HG03060 (cell line): ENCODE measurements at regions not wholly inside any gene's neighbourhood (a gene's known extent, or its start where the extent isn't known, plus 50 kb on each side); places are given as distances from the start of the nearest gene placed in this dataset.
"Not testable (repeated sequence)": the region's sequence is repeated elsewhere in the genome, so short reads cannot be mapped to it uniquely, and the experiment has no call there.

ENCODE experiments used
- ATAC-seq: cut with Tn5 transposase; IDR thresholded peaks from one replicate; pipeline ENCODE4 v1.9.1; 2021; ENCODE audit warnings: low read depth, moderate number of reproducible peaks; ENCODE audit not compliant: unreplicated experiment

DNA sequence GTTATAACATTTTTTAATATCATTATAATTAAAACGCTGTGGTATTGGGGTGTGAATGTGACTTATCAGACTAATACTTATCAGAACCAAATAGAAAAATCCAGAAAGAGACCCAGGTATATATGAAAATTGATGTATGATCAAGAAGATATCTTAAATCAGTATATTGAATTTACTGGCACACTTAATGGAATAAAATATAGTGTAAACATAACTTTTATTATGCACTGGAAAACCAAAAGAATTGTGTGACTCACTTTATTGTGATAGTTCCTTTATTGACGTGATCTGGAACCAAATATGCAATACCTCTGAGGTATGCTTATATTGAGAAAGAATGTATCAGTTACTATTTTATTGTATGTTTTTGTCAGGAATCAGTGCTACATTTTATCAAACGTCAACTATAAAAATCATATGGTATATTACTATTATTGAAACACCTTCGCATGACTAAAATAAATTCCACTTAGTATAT lies 250.7 kb upstream of the SPOPL start:
- not testable (repeated sequence) for ATAC-seq

DNA sequence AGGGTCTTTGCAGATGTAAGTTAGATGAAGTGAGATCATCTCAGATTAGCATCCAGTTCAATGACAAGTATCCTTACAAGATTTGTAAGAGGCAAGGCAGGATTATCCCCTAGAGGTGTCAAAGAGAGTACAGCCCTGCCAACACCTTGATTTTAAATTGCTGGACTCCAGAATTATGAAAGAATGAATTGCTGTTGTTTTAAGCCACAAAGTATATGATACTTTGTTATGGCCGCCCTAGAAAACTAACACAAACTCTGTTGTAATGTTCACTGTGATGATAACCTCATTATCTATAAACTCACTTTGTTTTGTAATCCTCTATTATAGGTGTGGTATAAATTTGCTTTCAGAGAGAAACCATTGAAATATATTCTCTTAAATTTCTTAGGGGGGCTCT lies 249.0 kb upstream of the SPOPL start:
- ATAC-seq = no peak

DNA sequence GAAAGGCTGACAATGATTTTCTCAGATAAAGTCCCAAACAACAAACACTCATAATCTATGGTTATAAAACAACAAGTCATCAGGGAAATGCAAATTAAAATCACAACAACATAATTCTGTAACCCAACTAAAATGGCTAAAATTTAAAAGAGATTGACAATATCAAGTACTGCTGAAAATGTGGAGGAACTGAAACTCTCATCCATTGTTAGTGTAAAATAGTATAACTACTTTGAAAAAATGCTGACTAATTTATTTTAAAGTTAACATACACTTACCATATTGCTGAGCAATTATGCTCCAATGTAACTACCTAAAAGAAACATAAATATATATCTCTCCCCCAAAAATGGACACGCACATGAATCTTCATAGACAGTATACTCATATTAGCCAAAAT lies 245.9 kb upstream of the SPOPL start:
- ATAC-seq = no peak

DNA sequence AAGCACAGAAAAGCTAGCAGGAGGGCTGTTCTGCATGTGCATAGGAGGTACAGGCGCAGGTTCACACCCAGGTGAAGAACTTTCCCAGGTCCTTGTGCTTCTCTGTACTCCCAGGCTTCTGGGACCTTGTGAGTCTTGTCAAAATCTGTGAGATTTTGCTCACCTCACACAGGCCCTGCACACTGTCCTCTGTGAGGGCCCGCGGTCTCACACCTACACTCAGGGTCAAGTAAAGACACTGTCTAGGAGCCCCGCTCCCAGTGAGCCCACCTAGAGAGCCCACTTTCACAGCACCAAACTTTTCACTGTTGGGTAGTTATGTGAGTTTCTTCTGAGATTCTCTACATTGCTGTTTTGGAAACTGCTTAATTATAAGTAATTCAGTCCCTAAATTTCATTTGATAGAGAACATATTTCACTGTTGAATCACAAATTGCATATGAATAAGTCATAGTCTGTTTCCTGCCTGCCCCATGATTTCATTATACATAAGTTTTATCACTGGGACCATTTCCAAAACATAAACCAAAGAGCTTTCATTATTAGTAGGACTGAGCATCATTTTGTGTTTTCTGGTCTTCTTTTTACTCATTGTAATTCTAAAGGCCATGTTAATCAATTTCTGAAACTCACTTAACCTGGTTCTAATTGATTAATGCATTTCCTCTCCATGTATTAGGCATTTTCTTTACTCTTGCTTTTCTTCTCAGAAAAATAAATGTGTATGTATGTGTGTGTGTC lies 234.2 kb upstream of the SPOPL start:
- ATAC-seq = peak; percentile 81

DNA sequence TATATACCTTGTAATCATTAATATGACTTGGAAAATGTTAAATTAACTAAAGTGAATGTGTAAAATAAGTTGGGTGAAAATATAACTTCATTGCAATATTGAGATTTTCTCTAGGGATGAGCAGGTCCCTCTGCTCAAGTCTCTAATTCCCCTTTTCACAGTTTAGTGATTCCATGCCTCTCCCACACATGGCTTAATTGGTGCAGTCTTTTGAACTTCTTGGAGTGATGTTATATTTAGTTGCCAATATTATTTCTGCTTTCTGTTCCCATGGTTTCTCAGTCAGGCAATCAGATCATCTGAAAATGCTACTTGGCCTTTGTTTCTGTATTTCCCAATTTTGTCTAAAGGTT lies 233.7 kb upstream of the SPOPL start:
- peak; percentile 9 for ATAC-seq

DNA sequence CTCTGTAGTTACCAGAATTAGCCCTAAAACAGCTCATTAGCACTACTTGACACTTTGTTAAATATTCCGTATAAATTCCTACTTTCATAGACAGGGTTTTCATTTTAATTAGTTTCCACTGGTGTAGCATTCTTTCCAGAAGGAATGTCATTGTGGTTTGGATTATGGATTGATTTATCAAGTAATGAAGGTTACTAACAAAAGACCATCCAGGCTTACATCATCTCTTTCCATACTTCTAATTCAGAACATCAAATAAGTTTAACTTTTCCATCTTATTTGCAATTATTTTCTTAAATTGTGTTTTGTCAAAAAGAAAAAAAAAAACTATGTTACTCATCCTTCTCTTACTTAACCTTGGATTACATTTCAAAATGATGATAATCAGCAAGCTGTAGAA lies 231.8 kb upstream of the SPOPL start:
- no peak for ATAC-seq

DNA sequence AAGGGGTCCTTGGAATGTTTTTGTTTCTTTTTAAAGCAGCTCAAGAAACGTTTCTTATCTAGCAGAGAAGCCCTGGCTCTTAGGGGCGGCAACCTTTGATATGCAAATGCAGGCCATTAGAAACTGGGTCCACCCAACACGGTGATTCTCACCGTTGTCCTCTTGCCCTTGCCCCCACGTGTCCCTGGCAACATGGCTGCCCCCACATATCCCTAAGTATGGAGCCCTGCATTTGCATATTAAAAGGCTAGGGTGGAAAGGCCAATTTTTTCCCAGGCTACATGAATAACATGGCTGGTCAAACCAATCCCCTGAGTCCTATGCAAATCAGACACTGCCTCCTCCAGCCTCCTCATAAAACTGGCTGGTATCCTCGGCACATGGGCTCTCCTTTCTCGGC lies 230.1 kb upstream of the SPOPL start:
- ATAC-seq = no peak

DNA sequence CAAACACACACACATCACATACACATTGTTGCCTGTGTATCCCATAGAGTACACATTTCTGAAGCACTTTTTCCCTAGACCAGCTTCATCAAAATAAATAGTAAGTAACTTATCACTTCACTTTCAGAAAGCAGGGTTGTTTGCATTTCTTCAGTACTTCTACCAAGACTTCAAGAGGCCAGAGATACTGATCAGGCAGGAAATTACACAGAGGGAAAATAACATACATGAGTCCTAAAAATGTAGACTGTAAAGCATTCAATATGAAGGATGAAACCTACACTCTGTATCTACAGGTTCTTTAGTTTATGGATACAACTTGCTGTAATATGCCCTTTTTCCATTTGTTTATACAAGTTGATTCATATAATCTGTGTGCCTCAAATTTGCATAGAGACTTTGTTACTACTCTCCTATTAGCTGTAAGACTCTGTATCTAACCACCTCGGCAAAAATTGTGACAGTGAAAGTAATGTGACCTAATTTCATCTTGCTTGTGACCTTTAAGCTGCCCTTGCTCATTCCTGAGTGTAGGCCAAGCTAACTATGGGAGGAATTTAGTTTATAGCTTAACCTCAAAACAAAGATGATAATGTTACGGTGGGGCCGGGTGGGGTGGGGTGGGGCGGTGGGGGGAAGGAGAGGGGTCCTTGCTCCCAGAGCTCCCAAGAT lies 228.9 kb upstream of the SPOPL start:
- ATAC-seq = no peak

DNA sequence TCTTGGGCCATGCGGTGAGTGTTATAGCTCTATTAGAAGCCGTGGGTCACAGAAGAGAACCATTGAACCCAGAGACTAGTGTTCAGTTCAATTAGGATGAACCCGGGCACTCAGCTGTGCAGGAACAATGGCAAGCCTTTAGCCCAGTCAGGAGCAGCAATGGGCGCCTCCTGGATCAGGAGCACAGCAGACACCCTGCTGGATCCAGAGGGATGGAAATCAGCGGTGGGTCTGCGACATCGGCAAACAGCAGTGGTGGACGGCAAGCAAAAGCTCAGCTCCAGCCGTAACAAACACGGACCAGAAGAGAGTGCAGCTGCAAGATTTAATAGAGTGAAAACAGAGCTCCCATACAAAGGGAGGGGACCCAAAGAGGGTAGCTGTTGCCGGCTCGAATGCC lies 228.3 kb upstream of the SPOPL start:
- ATAC-seq = not testable (repeated sequence)

DNA sequence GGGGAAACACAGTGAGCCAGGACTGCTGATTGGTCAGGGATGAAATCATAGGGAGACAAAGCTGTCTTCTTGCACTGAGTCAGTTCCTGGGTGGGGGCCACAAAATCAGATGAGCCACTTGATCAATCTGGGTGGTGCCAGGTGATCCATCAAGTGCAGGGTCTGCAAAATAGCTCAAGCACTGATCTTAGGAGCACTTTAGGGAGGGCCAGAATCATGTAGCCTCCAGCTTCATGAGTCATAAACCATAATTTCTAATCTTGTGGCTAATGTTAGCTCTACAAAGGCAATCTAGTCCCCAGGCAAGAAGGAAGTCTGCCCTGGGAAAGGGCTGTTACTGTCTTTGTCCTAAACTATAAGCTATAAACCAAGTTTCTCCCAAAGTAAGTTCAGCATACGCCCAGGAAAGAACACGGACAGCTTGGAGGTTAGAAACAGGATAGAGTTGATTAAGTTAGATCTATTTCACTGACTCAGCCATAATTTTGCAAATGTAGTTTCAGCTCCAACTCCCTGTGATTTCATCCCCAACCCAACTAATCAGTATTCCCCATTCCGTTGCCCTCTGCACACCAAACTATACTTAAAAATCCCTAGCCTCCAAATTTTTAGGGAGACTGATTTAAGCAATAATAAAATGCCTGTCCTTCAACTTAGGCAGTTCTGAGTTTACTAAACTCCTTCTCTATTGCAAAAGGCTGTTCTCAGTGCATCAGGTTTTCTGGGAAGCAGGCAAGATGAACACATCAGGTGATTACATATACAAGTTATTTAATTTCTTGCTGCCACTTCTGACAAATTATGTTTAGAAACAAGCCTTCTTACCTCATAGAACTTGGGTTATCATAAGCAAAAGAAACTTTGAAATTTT lies 226.9 kb upstream of the SPOPL start:
- no peak for ATAC-seq

DNA sequence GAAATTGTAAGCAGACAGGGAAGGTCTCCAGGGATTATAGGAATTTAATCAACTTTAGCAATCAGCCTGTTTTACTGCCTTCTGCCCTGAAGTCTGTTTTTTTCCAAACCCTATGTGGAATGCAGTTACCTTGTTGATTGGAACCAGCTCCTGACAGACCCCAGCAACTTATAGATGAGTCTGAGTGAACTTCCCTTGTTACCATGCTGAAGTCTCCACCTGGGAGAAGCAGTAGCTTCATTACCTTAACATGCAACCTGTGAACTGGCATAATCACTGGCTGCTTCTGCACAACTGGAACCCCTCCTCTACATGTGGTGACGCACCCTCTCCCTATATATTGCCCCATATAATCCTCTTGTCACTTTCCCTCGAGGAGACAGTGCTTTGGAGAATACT lies 226.3 kb upstream of the SPOPL start:
- ATAC-seq = no peak

DNA sequence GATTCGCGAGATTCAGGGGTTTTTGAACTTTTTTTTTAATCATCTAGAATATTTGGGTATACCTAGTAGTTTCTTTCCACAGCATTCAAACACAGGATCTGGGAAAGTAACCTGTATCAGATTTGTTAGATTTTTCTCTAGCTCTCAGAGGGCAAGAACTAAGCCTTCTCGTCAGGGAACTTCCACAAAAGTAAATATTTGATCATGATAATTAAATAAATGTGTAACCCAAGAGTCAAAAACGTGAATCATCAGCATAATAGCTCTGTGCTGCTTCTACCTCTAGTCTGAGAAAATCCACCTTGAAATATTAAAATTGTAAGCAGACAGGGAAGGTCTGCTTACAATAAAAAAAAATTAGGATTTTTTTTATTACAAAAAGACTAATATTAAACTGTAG lies 225.7 kb upstream of the SPOPL start:
- no peak for ATAC-seq

DNA sequence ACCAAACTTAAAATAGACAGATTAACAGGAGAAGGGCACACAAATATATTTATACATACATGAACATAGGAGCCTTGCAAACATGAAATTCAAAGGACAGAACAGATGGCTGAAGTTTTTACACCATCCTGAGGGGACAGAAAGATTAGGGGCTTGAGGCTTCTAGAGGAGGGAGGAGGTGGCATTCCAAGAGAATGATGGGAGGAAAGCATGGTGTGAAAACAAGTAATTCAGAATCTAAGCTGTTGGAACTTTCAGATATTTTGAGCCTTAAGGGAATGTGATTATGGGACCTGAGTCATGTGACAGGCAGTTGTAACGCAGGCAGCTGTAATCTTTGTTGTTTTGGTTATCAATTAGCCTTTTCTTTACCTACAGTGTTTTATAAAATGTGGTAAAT lies 225.2 kb upstream of the SPOPL start:
- ATAC-seq = no peak

DNA sequence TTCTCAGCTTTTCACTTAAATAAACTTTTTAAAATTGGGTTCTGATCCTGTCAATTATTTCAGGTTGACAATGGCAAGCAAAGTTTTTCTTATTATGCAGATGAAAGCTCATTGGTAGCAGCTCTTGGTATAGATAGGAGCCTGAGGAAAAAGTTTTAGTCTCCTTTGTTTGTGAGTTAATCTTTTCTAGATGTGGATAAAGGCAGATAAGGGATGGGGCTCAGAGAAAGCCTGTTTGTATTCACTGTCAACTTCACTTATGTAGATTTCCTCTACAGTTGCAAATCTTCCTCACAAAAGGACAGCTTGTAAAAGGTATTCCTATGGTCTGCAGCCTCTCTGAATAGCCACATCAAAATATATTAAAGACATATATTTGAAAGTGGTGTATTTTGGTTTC lies 224.5 kb upstream of the SPOPL start:
- ATAC-seq = no peak

DNA sequence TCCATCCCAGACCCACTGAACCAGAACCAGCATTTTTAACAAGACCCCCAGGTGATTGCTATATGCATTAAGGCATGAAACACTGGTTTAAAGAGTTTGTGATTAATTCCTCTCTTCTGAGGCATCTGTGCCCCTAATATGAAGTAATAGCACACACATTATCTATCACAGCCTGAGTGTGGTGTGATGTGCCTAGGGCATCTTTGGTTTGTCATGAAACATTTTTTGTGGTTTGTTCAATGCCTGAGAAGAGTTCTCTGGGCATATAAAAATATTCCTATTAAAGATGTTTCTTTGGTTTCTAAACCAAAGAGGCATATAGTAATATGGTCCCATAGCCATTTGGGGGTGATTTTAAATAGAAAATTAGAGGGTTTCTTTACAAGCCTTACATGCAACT lies 221.7 kb upstream of the SPOPL start:
- ATAC-seq = no peak

DNA sequence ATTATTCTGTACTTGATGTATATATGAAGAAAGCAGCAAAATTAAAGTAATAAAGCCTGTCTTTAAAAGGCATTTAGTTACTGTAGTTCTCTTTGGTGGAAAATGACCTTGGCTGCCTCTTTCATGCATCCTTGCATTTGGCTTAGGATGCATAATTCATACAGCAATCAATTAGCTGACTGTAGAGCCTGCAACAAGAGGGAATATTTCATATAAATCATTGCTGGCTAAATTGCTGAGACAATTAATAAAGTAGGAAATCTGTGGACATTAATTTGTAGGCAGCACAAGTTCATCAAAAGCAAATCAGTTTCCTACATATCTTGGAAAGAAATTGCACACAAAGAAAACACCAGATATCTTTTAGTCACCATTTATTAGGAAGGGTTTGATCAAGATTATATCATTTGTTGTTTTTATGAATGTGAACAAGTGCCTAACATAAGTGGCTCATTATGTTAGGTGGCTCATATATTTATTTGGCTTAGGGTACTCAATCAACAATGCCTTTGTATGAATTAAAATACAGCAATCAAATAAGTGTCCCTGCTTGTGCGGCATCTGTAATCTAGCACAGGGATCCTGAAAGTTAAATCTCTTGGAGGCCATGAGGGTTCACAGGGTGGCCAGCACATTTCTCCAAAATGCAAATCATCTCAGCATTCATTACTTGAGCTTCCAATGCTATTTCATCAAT lies 220.4 kb upstream of the SPOPL start:
- ATAC-seq = no peak

DNA sequence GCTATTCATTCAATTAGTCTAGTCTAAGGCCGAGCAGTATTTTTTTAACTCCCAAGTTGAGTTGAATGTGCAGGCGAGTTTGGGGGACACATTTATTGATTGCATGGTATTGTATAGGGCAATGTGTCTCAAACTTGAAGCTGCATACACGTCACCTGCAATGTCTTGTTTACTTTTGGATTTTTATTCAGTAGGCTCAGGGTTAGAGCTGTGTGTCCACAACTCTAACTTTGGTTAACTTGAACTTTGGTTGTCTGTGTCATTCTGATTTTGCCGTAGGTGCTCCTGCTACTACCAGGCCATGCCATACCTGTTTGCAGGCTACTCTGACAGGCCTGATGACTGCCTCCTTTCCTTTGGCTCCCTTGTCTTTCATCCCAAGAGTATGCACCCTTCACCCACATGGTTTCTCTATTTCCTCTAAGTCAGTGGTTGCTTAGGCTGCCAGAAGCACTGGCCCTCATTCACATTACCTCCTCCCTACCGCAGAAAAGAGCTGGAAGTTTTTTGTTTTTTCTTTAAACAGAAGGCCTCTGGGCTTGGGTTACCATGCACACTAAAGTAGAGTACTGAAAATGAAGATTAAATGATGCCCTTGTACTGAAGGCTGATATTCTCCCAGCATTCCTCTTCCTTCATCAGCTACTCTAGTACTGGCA lies 219.4 kb upstream of the SPOPL start:
- ATAC-seq = no peak

DNA sequence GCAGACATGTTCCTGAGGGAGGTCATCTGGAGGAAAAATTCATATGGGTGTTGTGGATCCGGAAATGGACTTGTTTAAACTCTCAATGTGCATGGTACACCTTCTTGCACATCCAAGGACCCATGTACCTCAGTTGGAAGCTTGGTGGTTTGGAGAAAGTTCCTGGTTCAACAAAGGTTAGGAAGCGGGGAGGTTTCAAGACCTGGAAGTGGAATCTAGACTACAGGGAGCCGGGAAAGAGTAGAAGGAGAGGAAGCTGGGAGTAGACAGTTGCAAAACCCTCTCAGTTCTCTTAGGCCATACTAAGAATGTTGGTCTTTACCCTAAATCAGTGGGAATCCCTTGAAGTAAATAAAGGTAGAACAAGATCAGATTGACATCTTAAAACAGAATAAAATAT lies 209.8 kb upstream of the SPOPL start:
- no peak for ATAC-seq

DNA sequence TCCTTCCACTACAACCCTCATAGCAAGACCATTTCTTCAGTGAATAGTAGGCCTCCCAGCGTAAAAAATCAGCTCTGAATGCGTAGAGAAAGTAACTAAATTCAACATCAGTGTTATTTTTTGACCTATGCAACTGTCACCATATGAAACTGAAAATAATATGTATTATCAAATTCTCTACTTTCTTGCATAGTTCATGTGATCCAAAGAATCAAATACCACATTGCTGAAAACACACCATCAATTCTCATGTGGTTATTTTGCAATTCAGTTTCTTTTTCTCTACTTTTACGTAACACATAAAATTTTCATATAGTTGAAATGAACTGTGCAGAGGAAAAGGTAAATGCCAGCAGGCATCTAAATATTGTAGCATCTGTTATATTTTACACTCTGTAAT lies 208.5 kb upstream of the SPOPL start:
- no peak for ATAC-seq

DNA sequence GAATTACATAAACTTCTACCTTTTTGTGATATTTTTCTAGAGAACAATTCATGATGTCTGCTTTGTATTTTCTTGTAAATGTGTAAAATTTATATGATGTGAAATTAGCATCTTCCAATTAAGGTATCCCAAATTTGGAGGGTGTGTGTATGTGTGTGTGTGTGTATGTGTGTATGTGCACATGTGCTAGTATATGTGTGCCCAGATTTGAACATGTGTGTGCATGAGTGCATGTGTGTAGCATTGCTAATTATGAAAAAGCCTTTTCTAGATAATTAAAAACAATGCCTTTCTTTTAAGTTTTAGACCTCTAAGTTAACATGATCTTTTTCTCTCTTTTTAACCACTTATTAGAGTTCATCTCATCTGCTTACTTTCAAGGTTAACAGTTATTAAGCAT lies 208.0 kb upstream of the SPOPL start:
- ATAC-seq = no peak
